ENCODE measurements at regions not wholly inside any gene's neighbourhood (a gene's known extent, or its start where the extent isn't known, plus 50 kb on each side); places are given as distances from the start of the nearest gene placed in this dataset.

- Histone ChIP-seq H3K4me3 (ENCODE audit: low read depth, low read length) (no peak overlapping the region), H3K27me3 (replicated peaks; ENCODE audit: control insufficient read depth, insufficient read depth, low read length) (no peaks in the 10 kb centered on the region), H3K36me3 (ENCODE audit: control insufficient read depth, insufficient read depth, low read length) (no peaks in the 10 kb centered on the region), H3K4me1 (peaks cover 18% of the 10 kb centered on the region), H3K9me3 (no peaks in the 10 kb centered on the region)
- peaks cover 19% of the 10 kb centered on the region for H3K9me3 Mint-ChIP-seq (ENCODE audit: unreplicated experiment)
- no peak overlapping the region for H3K27ac Mint-ChIP-seq (ENCODE audit: unreplicated experiment)
- intact Hi-C loops (cut with micrococcal nuclease; ENCODE audit: unreplicated experiment) = no loop called here
- ChIA-PET CTCF (no interaction called here), POLR2A (no interaction called here)
- H3K36me3 Mint-ChIP-seq (ENCODE audit: insufficient read depth, unreplicated experiment) = no peaks in the 10 kb centered on the region
- TF ChIP-seq CTCF (IDR thresholded peaks at IDR 0.05; ENCODE audit: insufficient read depth in 1 of 2, low read depth in 1 of 2, low read length in 1 of 2, severe bottlenecking in 1 of 2, unreplicated experiment in 1 of 2) = no peak
- no peak overlapping the region for H3K4me3 Mint-ChIP-seq (ENCODE audit: unreplicated experiment)
- BruUV-seq (replicated peaks) = no TSS peak
- DNase-seq = no peak
- no peaks in the 10 kb centered on the region for H3K27me3 Mint-ChIP-seq (ENCODE audit: insufficient read depth, unreplicated experiment)
- H3K4me1 Mint-ChIP-seq (ENCODE audit: low read depth, unreplicated experiment) = peaks cover 7% of the 10 kb centered on the region
These were observed 557.2 kb downstream of the TUSC7 start for GRCh38 chr3:117266806-117267205.

GRCh38 chr3:117268318-117268717, 558.7 kb downstream of the TUSC7 start:
- no peaks in the 10 kb centered on the region for H3K27me3 Mint-ChIP-seq (ENCODE audit: insufficient read depth, unreplicated experiment)
- H3K9me3 ChIP-seq = no peaks in the 10 kb centered on the region; the same call in 1 of the 2 replicates
- peaks cover under 1% of the 10 kb centered on the region for H3K4me1 Mint-ChIP-seq (ENCODE audit: low read depth, unreplicated experiment)
- H3K36me3 Mint-ChIP-seq (ENCODE audit: insufficient read depth, unreplicated experiment) = no peaks in the 10 kb centered on the region
- no peaks in the 10 kb centered on the region for H3K27me3 ChIP-seq (replicated peaks; ENCODE audit: control insufficient read depth, insufficient read depth, low read length)
- H3K27ac Mint-ChIP-seq (ENCODE audit: unreplicated experiment) = no peak overlapping the region
- H3K9me3 Mint-ChIP-seq (ENCODE audit: unreplicated experiment) = peaks cover 11% of the 10 kb centered on the region
- intact Hi-C loops (cut with micrococcal nuclease; ENCODE audit: unreplicated experiment) = no loop called here
- no peak for DNase-seq
- CTCF ChIA-PET = no interaction called here
- H3K4me3 ChIP-seq (ENCODE audit: low read depth, low read length) = no peak overlapping the region
- POLR2A ChIA-PET = no interaction called here
- H3K36me3 ChIP-seq (ENCODE audit: control insufficient read depth, insufficient read depth, low read length) = no peaks in the 10 kb centered on the region
- no peak overlapping the region for H3K4me3 Mint-ChIP-seq (ENCODE audit: unreplicated experiment)
- no TSS peak for BruUV-seq (replicated peaks)
- peaks cover 6% of the 10 kb centered on the region for H3K4me1 ChIP-seq
- no peak for TF ChIP-seq CTCF (IDR thresholded peaks at IDR 0.05; ENCODE audit: insufficient read depth in 1 of 2, low read depth in 1 of 2, low read length in 1 of 2, severe bottlenecking in 1 of 2, unreplicated experiment in 1 of 2)

- Histone ChIP-seq H3K4me3 (ENCODE audit: low read depth, low read length) (no peak overlapping the region), H3K36me3 (ENCODE audit: control insufficient read depth, insufficient read depth, low read length) (no peaks in the 10 kb centered on the region), H3K4me1 (no peaks in the 10 kb centered on the region), H3K27me3 (replicated peaks; ENCODE audit: control insufficient read depth, insufficient read depth, low read length) (no peaks in the 10 kb centered on the region), H3K9me3 (no peaks in the 10 kb centered on the region; the same call in 1 of the 2 replicates)
- DNase-seq = no peak
- Mint-ChIP-seq H3K36me3 (ENCODE audit: insufficient read depth, unreplicated experiment) (no peaks in the 10 kb centered on the region), H3K27ac (ENCODE audit: unreplicated experiment) (no peak overlapping the region), H3K9me3 (ENCODE audit: unreplicated experiment) (no peaks in the 10 kb centered on the region), H3K27me3 (ENCODE audit: insufficient read depth, unreplicated experiment) (no peaks in the 10 kb centered on the region), H3K4me1 (ENCODE audit: low read depth, unreplicated experiment) (peaks cover 2% of the 10 kb centered on the region), H3K4me3 (ENCODE audit: unreplicated experiment) (no peak overlapping the region)
- CTCF ChIA-PET = no interaction called here
- POLR2A ChIA-PET = no interaction called here
- intact Hi-C loops (cut with micrococcal nuclease; ENCODE audit: unreplicated experiment) = no loop called here
- BruUV-seq (replicated peaks) = no TSS peak
- TF ChIP-seq CTCF (IDR thresholded peaks at IDR 0.05; ENCODE audit: insufficient read depth in 1 of 2, low read depth in 1 of 2, low read length in 1 of 2, severe bottlenecking in 1 of 2, unreplicated experiment in 1 of 2) = no peak
These were observed 562.7 kb downstream of the TUSC7 start for GRCh38 chr3:117272274-117272673.
